ENCODE measurements at regions not wholly inside any gene's neighbourhood (a gene's known extent, or its start where the extent isn't known, plus 50 kb on each side); places are given as distances from the start of the nearest gene placed in this dataset.

DNA sequence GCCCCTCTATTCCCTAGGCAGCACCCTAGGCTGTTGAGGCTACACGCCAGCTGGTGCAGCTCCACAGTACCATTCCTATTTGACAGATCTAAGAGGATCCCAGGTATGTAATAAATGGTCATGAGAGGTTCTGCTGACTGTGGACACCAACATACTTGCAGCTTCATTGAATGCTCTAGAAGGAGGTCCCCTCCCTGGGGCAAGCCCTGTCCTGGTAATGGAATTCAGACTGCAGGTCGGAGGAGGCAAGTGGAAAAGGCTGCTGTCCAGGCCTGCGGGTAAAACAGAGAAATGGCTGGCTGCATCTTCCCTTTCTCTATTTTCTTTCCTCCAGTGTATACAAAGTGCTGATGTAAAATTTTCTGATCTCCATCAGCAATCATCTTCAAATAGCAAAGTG, 66.1 kb upstream of the ZNF648 start:
- no peak overlapping the region for H3K4me3 ChIP-seq (ENCODE audit: low read length)
- TF ChIP-seq, protein P1, sequence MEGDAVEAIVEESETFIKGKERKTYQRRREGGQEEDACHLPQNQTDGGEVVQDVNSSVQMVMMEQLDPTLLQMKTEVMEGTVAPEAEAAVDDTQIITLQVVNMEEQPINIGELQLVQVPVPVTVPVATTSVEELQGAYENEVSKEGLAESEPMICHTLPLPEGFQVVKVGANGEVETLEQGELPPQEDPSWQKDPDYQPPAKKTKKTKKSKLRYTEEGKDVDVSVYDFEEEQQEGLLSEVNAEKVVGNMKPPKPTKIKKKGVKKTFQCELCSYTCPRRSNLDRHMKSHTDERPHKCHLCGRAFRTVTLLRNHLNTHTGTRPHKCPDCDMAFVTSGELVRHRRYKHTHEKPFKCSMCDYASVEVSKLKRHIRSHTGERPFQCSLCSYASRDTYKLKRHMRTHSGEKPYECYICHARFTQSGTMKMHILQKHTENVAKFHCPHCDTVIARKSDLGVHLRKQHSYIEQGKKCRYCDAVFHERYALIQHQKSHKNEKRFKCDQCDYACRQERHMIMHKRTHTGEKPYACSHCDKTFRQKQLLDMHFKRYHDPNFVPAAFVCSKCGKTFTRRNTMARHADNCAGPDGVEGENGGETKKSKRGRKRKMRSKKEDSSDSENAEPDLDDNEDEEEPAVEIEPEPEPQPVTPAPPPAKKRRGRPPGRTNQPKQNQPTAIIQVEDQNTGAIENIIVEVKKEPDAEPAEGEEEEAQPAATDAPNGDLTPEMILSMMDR (conservative IDR thresholded peaks at IDR 0.05; ENCODE audit: low read depth, low read length), result no peak
- DNase-seq (ENCODE audit: low read depth), result no peak

DNA sequence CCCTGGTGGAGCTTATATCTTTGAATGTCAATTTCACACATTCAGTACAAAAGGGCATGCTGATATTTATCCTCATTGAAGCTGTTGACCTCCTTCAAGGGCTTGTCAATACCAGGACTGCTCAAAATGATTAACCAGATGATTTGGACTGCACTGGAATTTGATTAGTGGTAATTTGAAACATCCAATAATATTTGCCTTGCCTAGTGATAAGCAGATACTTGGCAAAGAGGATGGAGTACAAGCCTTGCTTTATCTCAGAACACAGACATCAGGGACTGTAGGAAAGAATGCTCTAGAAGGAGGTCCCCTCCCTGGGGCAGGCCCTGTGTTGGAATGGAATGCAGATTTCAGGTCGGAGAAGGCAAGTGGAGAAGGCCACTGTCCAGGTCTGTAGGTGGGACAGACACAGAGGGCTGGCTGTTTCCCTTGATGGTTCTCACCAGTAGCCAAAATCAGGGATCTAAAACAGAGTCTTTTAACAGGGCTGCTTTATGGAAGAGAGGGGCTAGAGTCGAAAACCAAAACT, 64.8 kb upstream of the ZNF648 start:
- TF ChIP-seq, protein P1 (conservative IDR thresholded peaks at IDR 0.05; ENCODE audit: low read depth, low read length), result no peak
- no peak for DNase-seq (ENCODE audit: low read depth)
- no peak overlapping the region for H3K4me3 ChIP-seq (ENCODE audit: low read length)

DNA sequence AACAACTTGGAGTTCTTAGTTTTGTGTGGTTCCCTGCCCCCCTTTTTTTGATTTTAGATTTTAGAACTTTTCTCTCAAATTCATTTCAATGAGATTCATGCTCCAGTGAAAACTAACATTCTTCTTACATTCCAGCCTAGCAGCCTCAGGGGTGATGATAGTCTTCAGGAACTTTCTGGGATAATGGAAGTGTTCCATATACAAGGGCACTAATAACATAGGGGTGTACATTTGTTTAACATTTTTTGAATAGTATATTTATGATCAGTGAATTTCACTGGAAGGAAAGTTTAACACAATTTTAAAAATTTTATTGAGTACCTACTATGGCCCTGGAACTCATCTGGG, 61.4 kb upstream of the ZNF648 start:
- TF ChIP-seq, protein P1 (conservative IDR thresholded peaks at IDR 0.05; ENCODE audit: low read depth, low read length), result no peak
- no peak for DNase-seq (ENCODE audit: low read depth)
- H3K4me3 ChIP-seq (ENCODE audit: low read length), result no peak overlapping the region

DNA sequence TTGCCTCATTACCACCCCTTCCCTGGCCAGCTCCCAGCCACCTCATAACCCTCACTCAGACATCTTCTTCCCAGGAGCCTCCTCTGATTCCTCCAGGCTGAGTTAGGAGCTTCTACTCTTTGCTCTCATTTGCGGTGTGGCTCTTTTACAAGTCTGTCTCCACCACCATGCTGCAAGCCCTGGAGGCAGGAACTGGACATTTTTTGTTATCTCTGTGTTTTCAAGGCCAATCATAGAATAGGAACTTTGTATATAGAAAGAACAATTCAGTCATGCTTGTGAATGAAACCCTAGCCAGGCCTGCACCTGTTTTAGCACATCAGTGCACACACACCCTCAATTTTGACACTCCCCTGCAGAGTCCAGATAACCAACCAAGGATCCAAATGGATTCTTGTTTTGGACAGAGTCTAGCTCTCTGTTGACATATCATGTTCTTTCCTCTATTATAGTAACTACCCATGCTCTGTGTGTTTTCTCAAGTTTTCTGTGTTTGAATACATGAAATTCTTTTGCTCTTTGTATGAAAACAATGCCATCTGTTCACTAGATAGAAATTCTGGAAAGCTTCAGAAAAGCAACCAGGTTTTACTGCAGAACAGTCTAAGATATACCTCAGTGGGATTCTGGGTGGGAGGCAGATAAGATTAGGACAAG, 60.9 kb upstream of the ZNF648 start:
- no peak overlapping the region for H3K4me3 ChIP-seq (ENCODE audit: low read length)
- no peak for DNase-seq (ENCODE audit: low read depth)
- TF ChIP-seq, protein P1 (conservative IDR thresholded peaks at IDR 0.05; ENCODE audit: low read depth, low read length), result no peak

DNA sequence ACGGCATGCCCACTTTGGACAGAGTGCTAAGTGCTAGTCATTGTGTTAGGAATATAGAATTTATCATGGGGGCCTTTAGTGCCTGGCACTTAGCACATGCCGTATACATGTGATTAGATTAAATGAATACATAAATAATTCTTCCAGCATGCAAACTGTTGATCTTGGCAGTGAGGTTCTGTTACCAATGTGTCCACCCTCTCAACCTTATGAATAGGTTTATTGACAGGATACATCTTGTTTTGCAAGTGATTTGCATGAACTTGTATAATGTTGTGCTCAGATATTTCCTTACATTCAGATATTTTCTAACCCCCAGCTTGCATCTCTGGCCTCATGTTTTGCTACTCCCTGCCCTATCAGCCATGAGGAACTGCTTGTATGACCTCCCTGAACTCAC, 60.3 kb upstream of the ZNF648 start:
- TF ChIP-seq, protein P1 (conservative IDR thresholded peaks at IDR 0.05; ENCODE audit: low read depth, low read length), result no peak
- DNase-seq (ENCODE audit: low read depth), result no peak
- H3K4me3 ChIP-seq (ENCODE audit: low read length), result no peak overlapping the region

DNA sequence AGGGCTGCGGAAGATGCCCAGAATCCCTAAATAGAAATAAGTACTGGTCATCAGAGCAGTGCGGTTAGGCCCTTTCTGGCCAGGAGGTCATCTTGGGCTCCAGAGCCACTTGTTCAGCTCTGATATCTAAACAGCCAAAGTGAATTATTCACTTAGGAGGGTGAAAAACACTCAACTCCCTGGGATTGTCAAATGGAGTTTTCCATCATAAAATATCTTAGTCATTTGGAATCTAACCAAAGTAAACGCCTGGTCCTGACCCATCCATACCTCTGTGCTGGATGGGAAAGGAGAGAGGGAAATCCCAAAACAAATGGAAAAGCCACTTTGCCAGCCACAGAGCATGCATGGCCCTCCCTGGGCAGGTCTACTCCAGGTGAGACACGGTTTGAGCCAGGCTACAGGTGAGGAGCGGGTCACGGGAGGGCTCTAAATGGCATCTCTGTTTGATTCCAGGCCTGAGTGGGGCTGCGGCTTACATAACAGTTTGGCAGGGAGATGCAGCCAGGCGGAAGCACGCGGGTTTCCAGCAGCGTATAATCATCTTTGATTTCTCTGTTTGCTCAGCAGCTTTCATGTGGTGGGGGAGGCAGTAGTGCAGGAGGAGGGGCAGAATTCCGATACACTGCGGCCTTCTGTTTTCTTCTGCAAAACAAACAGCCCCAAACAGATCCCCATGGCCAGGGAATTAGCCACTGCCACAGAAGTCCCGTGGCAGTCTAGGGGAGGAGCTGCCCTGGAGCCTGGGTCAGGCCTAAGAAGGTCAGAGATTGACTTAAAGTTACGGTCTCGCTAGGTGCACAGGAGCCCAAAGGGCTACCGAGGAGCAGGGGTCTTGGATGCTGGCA, 59.1 kb upstream of the ZNF648 start:
- DNase-seq (ENCODE audit: low read depth), result no peak
- H3K4me3 ChIP-seq (ENCODE audit: low read length), result no peak overlapping the region
- TF ChIP-seq, protein P1 (conservative IDR thresholded peaks at IDR 0.05; ENCODE audit: low read depth, low read length), result no peak
